GM12865 (cell line): ENCODE measurements at regions not wholly inside any gene's neighbourhood (a gene's known extent, or its start where the extent isn't known, plus 50 kb on each side); places are given as distances from the start of the nearest gene placed in this dataset.

ENCODE experiments used
- DNase-seq: peaks from one replicate; pipeline ENCODE4 v3.0.0; 2010; ENCODE audit warnings: low read depth
- H3K4me3 ChIP-seq: 2 replicates; pipeline ENCODE4 v1.5.1; 2011; ENCODE audit warnings: mild to moderate bottlenecking, low read depth, low read length, control low read depth
- TF ChIP-seq, protein P1 (sequence below): IDR thresholded peaks from 2 replicates; pipeline ENCODE4 v1.5.1; 2011; ENCODE audit warnings: low read length, control low read depth, low read depth, inconsistent platforms; ENCODE audit not compliant: insufficient read depth; ENCODE audit errors: missing control alignments

GRCh38 chr1:29668551-29669157 is 432.3 kb downstream of the PTPRU start:
- DNase-seq, result no peak
- TF ChIP-seq, protein P1, sequence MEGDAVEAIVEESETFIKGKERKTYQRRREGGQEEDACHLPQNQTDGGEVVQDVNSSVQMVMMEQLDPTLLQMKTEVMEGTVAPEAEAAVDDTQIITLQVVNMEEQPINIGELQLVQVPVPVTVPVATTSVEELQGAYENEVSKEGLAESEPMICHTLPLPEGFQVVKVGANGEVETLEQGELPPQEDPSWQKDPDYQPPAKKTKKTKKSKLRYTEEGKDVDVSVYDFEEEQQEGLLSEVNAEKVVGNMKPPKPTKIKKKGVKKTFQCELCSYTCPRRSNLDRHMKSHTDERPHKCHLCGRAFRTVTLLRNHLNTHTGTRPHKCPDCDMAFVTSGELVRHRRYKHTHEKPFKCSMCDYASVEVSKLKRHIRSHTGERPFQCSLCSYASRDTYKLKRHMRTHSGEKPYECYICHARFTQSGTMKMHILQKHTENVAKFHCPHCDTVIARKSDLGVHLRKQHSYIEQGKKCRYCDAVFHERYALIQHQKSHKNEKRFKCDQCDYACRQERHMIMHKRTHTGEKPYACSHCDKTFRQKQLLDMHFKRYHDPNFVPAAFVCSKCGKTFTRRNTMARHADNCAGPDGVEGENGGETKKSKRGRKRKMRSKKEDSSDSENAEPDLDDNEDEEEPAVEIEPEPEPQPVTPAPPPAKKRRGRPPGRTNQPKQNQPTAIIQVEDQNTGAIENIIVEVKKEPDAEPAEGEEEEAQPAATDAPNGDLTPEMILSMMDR, result no peak
- H3K4me3 ChIP-seq, result no peak overlapping the region

DNA sequence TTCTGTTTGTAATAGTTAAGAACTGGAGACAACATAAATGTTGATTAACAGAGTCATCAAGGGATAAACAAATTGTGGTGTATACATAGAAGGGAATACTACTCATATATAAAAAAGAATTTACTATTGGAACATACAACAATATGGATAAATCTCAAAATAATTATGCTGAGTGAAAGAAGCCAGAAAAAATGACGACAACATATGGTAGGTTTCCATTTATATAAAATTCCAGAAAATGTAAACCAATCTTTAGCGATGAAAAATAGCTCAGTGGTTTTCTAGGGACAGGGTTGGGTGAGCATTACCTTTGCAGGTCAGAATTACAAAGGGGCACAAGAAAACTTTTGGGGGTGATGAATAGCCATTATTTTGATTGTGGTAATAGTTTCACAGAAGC is 431.6 kb downstream of the PTPRU start:
- H3K4me3 ChIP-seq, result no peak overlapping the region
- TF ChIP-seq, protein P1, result no peak
- no peak for DNase-seq

DNA sequence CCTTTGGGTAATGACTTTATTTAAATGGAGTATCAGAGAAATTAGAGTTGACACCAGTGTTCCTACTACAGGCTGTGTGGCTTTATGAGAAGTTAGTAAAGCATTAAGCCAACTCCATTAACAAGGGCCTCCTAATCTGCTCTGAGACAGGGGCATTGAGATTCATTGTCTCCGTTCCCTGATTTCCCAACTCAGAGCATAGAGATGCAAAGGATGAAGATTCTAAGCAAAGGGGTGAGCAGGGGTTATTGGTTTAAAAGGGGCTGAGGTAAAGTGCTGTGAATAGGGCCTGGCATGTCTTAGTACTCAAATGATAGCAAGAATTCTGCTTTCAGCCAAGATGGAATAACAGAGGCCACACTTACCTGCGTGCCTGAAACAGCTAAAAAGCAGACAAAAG is 428.4 kb downstream of the PTPRU start:
- no peak for DNase-seq
- TF ChIP-seq, protein P1, result no peak
- H3K4me3 ChIP-seq, result no peak overlapping the region

DNA sequence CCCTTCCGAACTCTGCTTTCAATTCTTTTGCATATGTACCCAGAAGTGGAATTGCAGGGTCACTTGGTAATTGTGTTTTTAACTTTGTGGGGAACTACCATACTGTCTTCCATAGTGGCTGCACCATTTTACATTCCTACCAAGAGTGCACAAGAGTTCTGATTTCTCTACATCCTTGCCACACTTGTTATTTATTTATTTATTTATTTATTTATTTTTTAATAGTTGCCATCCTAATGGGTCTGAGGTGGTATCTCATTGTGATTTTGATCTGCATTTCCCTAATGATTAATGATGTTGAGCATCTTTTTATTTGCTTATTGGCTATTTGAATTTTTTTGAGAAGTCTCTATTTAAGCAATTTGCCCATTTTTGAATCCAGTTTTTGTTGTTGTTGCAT is 422.4 kb downstream of the PTPRU start:
- TF ChIP-seq, protein P1, result no peak
- no peak overlapping the region for H3K4me3 ChIP-seq
- DNase-seq, result no peak

DNA sequence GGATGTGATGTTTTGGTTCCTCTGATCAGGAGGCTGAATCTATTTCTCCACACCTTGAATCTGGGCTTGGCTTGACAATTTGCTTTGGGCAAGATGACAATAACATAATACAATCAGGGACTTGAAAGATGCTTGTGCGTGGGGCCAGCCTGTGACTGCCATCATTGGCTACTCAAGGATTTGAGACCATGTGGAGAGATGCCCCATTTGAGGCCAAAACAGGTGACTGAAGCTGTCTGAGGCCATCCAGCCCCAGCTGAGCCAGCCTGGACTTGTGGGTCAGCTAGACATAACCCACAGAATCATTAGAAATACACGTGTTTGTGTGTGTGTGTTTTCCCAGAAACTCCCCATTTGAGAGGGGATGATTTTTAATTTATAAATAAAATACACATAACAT is 421.5 kb downstream of the PTPRU start:
- DNase-seq, result no peak
- TF ChIP-seq, protein P1, result no peak

DNA sequence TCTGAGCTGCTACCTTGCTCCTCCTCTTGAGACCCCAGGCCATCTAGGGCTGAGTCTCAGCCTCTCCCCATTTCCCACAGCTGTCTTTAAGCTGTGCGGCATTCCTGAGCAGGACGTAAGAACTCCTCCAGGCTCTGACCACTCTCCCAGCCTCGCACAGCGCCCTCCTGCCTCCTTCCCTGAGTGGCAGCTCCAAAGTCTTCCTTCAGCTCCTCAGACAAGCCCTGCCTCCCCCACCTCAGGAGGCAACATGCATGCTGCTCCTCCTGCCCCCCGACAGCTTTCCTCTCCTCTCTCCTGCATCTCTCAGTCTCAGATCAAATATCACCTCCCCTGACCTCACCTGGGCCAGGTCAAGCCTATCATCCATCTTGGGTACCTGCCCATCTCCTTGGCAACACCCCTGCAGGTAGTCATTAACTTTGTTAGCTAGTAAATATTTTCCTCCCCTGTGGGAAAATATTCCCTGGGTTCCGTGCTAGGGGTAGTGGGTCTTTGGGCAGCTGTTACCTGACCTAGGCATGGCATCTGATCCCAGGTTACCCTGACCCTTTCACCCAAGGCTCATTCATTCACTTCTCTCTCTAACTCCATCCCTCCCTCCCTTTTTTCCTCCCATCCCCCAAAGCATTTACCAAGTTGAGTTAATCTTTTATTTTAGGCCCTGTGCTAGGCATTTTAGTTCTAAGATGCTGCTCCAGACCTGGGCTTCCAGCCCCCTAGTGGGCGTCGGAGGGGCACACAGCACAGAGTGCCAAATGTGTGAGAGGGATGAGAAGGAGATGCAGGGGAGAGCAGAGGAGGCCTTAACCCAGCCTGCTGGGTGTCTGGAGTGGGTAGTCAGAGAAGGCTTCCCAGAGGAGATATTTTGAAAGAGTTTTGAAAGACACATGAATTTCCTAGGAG is 419.9 kb downstream of the PTPRU start:
- H3K4me3 ChIP-seq, result no peak overlapping the region
- no peak for DNase-seq
- TF ChIP-seq, protein P1, result peak; percentile 37

More for the DNA sequence above, 421.5 kb downstream of the PTPRU start:
- H3K4me3 ChIP-seq, result no peak overlapping the region

DNA sequence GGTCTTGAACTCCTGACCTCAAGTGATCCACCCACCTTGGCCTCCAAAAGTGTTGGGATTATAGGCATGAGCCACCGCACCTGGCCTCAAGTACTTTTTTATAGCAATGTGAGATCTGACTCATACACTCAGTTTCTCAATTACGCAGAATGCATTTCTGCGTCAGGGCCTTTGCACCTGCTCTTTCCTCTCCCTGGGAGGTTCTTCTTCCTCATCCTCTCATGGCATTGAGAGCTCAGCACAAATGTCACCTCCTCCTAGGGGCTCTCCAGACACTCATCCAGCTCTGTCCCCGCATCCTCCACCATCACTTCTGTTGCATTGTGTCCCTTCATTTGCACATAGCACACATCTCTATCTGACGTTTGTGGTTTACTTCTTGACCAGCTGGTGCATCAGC is 418.8 kb downstream of the PTPRU start:
- DNase-seq, result peak; percentile 28
- TF ChIP-seq, protein P1, result no peak
- H3K4me3 ChIP-seq, result no peak overlapping the region
